GM13977 (cell line): ENCODE measurements at regions not wholly inside any gene's neighbourhood (a gene's known extent, or its start where the extent isn't known, plus 50 kb on each side); places are given as distances from the start of the nearest gene placed in this dataset.

Experiments used
- DNase-seq: peaks from one replicate; pipeline ENCODE4 v3.0.0; 2012; ENCODE audit warnings: low spot score
- in situ Hi-C: fragments of 300-500 bp; cut with MboI; formaldehyde crosslinking; loops from one replicate; pipeline ENCODE4 v1.12.0; 2022; ENCODE audit warnings: low sequenced_read_pairs, low pct_unique_long_range_greater_than_20kb, mixed read lengths, inconsistent platforms; ENCODE audit not compliant: unreplicated experiment
- TF ChIP-seq, protein P1 (sequence below): IDR thresholded peaks from 2 replicates; pipeline ENCODE4 v1.5.1; 2012; ENCODE audit warnings: mild to moderate bottlenecking, control low read depth; ENCODE audit not compliant: insufficient read depth; ENCODE audit errors: extremely low read depth, missing control alignments

DNA sequence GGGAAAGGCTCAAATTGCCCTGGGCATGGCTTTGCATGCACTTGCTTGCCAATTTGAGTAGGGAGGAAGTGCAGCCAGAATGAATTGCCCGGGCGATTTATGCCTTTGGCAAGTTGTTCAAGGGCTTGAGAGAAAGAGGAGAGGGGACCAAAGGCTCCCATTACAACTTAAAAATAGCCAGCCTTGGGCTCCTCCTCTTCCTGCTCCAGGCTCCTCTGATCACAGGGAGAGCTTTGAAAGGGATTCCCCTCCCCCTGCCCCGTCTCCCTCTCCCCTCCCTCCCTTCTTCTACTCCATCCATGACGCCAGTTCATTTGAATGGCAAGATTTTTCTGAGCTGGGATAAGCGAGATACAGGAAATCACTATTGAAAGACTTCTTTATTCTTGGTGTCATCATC is 304.9 kb upstream of the JAG1 start:
- DNase-seq: no peak
- TF ChIP-seq, protein P1, sequence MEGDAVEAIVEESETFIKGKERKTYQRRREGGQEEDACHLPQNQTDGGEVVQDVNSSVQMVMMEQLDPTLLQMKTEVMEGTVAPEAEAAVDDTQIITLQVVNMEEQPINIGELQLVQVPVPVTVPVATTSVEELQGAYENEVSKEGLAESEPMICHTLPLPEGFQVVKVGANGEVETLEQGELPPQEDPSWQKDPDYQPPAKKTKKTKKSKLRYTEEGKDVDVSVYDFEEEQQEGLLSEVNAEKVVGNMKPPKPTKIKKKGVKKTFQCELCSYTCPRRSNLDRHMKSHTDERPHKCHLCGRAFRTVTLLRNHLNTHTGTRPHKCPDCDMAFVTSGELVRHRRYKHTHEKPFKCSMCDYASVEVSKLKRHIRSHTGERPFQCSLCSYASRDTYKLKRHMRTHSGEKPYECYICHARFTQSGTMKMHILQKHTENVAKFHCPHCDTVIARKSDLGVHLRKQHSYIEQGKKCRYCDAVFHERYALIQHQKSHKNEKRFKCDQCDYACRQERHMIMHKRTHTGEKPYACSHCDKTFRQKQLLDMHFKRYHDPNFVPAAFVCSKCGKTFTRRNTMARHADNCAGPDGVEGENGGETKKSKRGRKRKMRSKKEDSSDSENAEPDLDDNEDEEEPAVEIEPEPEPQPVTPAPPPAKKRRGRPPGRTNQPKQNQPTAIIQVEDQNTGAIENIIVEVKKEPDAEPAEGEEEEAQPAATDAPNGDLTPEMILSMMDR: no peak
- in situ Hi-C loops: no loop called here

DNA sequence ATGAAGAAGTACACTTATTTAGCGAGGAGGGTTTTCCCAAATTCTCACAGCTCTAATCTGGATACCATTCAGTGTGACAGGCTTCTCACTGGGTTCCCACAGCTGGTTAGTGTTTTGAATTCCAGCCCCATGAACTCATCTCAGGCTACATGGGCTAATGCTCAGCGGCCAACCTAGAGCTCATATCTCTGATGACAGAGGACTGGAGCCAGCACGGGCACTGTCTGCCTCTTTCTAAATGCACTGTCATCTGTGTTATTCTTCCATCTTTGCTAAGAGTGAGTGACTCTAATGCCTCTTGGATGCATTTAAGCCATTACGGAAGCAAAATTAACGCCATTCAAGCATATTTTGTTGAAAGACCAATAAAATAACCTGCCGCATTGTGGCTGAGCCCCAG is 308.9 kb upstream of the JAG1 start:
- in situ Hi-C loops: no loop called here
- TF ChIP-seq, protein P1: no peak
- no peak for DNase-seq

DNA sequence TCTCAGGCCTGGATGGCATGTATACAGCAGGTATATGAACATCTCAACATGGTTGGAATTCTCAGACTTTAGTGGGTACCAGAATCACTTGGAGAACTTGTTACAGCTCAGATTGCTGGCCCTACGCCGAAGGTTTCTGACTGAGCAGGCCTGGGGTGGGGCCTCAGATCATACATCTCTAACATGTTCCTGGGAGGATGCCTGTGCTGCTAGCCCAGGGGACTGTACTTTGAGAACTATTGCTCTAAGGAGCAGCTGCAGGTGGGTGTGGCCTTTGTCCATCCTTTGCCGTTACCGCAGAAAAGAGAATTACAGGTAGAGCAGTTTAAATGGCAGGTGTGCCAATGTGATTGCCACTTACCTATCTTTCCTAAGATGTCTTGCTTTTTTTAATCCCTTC is 310.5 kb upstream of the JAG1 start:
- TF ChIP-seq, protein P1: no peak
- DNase-seq: no peak
- in situ Hi-C loops: no loop called here

DNA sequence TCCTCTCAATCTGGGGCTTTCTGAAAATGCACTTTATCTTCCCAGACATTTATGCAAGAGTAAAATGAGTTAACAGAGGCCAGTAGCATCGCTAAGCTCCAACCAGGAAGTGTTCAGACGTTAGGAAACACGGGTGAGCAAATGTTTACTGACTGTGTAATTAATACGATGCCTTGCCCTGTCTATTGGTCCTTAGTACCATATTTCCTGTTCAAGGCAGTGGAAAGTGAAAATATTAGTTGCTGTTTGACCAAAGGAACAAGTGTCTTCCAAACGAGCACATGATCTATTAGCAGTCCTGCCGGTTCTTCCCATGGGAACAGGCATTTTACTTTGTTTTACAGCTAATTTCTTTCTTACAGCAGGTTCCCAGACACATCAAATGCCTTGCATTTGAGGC is 311.1 kb upstream of the JAG1 start:
- TF ChIP-seq, protein P1: no peak
- no peak for DNase-seq
- in situ Hi-C loops: no loop called here

GRCh38 chr20:10985536-10985935 is 311.7 kb upstream of the JAG1 start:
- TF ChIP-seq, protein P1: no peak
- in situ Hi-C loops: no loop called here
- DNase-seq: no peak

- TF ChIP-seq, protein P1: no peak
- in situ Hi-C loops: no loop called here
- no peak for DNase-seq
Measured at GRCh38 chr20:10986586-10986985, 312.8 kb upstream of the JAG1 start.
